ENCODE measurements at regions not wholly inside any gene's neighbourhood (a gene's known extent, or its start where the extent isn't known, plus 50 kb on each side); places are given as distances from the start of the nearest gene placed in this dataset.
"Not testable (repeated sequence)": the region's sequence is repeated elsewhere in the genome, so short reads cannot be mapped to it uniquely, and the experiment has no call there.

GRCh38 chr6:11889572-11889971 lies 111.0 kb upstream of the ADTRP start:
- Histone ChIP-seq H3K27me3 (replicated peaks in 1 of 7) (no peaks in the 10 kb centered on the region), H3K27ac (no peak overlapping the region), H3K4me3 (no peak overlapping the region), H3K4me1 (no peaks in the 10 kb centered on the region), H3K36me3 (no peaks in the 10 kb centered on the region), H3K9me3 (peaks cover 0 to 10% (median 0%) of the 10 kb centered on the region in 8 donors)
- no peak for DNase-seq
- 66 to 96% (median 92%) methylated on average over 3 of the region's 3 CpGs for WGBS, 5 donors
- intact Hi-C loops (cut with DNase I; ENCODE audit: low total_unique reads), result no loop called here
- TF ChIP-seq POLR2AphosphoS5 (IDR thresholded peaks at IDR 0.05) (no peak), POLR2A (IDR thresholded peaks at IDR 0.05) (no peak), CTCF (IDR thresholded peaks at IDR 0.05 in 8 of 11, conservative IDR thresholded peaks at IDR 0.05 in 3 of 11) (no peak)

GRCh38 chr6:11888727-11889126 lies 110.1 kb upstream of the ADTRP start:
- Histone ChIP-seq H3K27ac (no peak overlapping the region), H3K4me1 (no peaks in the 10 kb centered on the region), H3K36me3 (no peaks in the 10 kb centered on the region), H3K27me3 (replicated peaks in 1 of 7) (no peaks in the 10 kb centered on the region), H3K4me3 (no peak overlapping the region), H3K9me3 (peaks cover 0 to 10% (median 0%) of the 10 kb centered on the region in 8 donors)
- intact Hi-C loops (cut with DNase I; ENCODE audit: low total_unique reads), result no loop called here
- no peak for TF ChIP-seq POLR2A (IDR thresholded peaks at IDR 0.05)
- no peak for TF ChIP-seq POLR2AphosphoS5 (IDR thresholded peaks at IDR 0.05)
- no peak for TF ChIP-seq CTCF (IDR thresholded peaks at IDR 0.05 in 8 of 11, conservative IDR thresholded peaks at IDR 0.05 in 3 of 11)
- WGBS, 5 donors, result 87 to 94% (median 93%) methylated on average over 5 of the region's 5 CpGs
- DNase-seq, result no peak

- no peak for DNase-seq
- no peaks in the 10 kb centered on the region for H3K27me3 ChIP-seq (replicated peaks in 1 of 7)
- intact Hi-C loops (cut with DNase I; ENCODE audit: low total_unique reads), result no loop called here
- H3K36me3 ChIP-seq, result no peaks in the 10 kb centered on the region
- H3K9me3 ChIP-seq, result peaks cover 0 to 10% (median 2%) of the 10 kb centered on the region in 8 donors
- H3K4me3 ChIP-seq, result no peak overlapping the region
- no peak overlapping the region for H3K27ac ChIP-seq
- TF ChIP-seq POLR2A (IDR thresholded peaks at IDR 0.05) (no peak), CTCF (IDR thresholded peaks at IDR 0.05 in 8 of 11, conservative IDR thresholded peaks at IDR 0.05 in 3 of 11) (no peak), POLR2AphosphoS5 (IDR thresholded peaks at IDR 0.05) (no peak)
- 85 to 95% (median 93%) methylated on average over 1 of the region's 1 CpG for WGBS, 5 donors
- no peaks in the 10 kb centered on the region for H3K4me1 ChIP-seq
Measured at GRCh38 chr6:11885159-11885558, 106.6 kb upstream of the ADTRP start.

GRCh38 chr6:11883471-11883870 lies 104.9 kb upstream of the ADTRP start:
- WGBS, 5 donors, result 51 to 99% (median 95%) methylated on average over 2 of the region's 2 CpGs
- intact Hi-C loops (cut with DNase I; ENCODE audit: low total_unique reads); H3K27me3 ChIP-seq (replicated peaks in 1 of 7); DNase-seq; H3K4me3 ChIP-seq; H3K36me3 ChIP-seq; H3K27ac ChIP-seq; H3K4me1 ChIP-seq: not testable (repeated sequence)
- peaks cover 0 to 10% (median 2%) of the 10 kb centered on the region in 8 donors for H3K9me3 ChIP-seq

GRCh38 chr6:11880156-11880555 lies 101.6 kb upstream of the ADTRP start:
- 93 to 98% (median 97%) methylated on average over 4 of the region's 4 CpGs for WGBS, 5 donors
- H3K36me3 ChIP-seq; H3K27me3 ChIP-seq (replicated peaks in 1 of 7); H3K27ac ChIP-seq; DNase-seq; H3K4me3 ChIP-seq; H3K4me1 ChIP-seq; intact Hi-C loops (cut with DNase I; ENCODE audit: low total_unique reads): not testable (repeated sequence)
- H3K9me3 ChIP-seq, result peaks cover 0 to 10% (median 2%) of the 10 kb centered on the region in 8 donors

Data from spleen (tissue), 11 donors.